ENCODE measurements at regions not wholly inside any gene's neighbourhood (a gene's known extent, or its start where the extent isn't known, plus 50 kb on each side); places are given as distances from the start of the nearest gene placed in this dataset.

DNA sequence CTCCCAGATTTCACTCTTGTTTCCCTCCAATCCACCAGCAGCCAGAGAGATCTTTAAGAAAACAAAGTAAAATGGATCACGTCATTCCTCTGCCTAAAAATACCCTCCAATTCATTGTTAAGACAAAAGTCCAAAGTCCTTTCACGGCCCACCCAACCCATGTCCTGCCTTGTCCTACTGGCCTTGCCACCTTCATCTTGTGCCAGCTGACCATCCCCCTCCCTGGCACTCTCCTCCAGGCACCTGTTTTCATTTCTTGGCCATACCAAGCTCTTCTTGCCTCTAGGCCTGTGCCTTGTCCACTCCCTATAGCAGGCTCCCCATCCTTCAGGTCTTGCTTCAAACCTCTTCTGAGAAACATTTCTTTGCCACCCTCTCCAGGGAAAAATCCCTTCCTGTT, 307.6 kb downstream of the MSX2 start:
- TF ChIP-seq, protein P1, sequence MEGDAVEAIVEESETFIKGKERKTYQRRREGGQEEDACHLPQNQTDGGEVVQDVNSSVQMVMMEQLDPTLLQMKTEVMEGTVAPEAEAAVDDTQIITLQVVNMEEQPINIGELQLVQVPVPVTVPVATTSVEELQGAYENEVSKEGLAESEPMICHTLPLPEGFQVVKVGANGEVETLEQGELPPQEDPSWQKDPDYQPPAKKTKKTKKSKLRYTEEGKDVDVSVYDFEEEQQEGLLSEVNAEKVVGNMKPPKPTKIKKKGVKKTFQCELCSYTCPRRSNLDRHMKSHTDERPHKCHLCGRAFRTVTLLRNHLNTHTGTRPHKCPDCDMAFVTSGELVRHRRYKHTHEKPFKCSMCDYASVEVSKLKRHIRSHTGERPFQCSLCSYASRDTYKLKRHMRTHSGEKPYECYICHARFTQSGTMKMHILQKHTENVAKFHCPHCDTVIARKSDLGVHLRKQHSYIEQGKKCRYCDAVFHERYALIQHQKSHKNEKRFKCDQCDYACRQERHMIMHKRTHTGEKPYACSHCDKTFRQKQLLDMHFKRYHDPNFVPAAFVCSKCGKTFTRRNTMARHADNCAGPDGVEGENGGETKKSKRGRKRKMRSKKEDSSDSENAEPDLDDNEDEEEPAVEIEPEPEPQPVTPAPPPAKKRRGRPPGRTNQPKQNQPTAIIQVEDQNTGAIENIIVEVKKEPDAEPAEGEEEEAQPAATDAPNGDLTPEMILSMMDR (conservative IDR thresholded peaks at IDR 0.05; ENCODE audit: low read length) = no peak
- TF ChIP-seq EZH2phosphoT487 (IDR thresholded peaks at IDR 0.05; ENCODE audit: borderline replicate concordance) = no peak
